Testis (tissue), 2 donors: ENCODE measurements at regions not wholly inside any gene's neighbourhood (a gene's known extent, or its start where the extent isn't known, plus 50 kb on each side); places are given as distances from the start of the nearest gene placed in this dataset.

Source experiments
- CTCF ChIP-seq, 3 experiments: fragments of 450-650 bp in 2 of 3; fragments of 200-600 bp in 1 of 3; sonication (generic) in 1 of 3; IDR thresholded peaks; one replicate each; pipeline ENCODE4 v1.5.1; 2016 to 2019; ENCODE audit warnings: antibody characterized with exemption in 3 of 3, mild to moderate bottlenecking in 2 of 3, moderate library complexity in 1 of 3
- POLR2A ChIP-seq: fragments of 450-650 bp; IDR thresholded peaks from one replicate; pipeline ENCODE4 v1.6.1; 2017; ENCODE audit warnings: antibody characterized with exemption, mild to moderate bottlenecking, moderate library complexity

GRCh38 chr5:107157809-107158208, 512.9 kb downstream of the EFNA5 start:
- TF ChIP-seq CTCF (IDR thresholded peaks at IDR 0.05) (no peak), POLR2A (no peak)
